ENCODE measurements at regions not wholly inside any gene's neighbourhood (a gene's known extent, or its start where the extent isn't known, plus 50 kb on each side); places are given as distances from the start of the nearest gene placed in this dataset.

DNA sequence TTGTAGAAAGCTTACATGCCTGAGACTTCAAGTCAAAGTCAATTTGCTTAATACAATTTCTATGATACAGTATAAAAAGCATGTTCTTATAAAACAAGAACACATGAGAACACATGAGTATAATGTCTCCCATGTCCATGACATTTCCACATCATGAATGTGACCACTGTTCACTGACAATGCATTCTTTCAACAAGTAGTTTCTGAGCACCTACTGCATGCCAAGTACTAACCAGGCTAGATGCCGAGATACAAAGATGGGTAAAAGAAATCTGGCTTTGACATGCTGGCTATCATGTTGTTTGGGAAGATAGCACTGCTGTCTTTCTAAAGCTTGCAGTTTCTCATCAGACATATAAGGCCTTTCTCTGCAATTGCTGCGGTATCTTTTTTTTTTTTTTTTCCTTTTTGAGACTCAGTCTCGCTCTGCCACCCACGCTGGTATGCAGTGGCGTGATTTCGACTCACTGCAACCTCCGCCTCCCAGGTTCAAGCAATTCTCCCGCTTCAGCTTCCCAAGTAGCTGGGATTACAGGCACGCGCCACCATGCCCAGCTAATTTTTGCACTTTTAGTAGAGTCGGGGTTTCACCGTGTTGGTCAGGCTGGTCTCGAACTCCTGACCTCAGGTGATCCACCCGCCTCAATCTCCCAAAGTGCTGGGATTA lies 123.6 kb upstream of the DST start:
- no peak for DNase-seq

DNA sequence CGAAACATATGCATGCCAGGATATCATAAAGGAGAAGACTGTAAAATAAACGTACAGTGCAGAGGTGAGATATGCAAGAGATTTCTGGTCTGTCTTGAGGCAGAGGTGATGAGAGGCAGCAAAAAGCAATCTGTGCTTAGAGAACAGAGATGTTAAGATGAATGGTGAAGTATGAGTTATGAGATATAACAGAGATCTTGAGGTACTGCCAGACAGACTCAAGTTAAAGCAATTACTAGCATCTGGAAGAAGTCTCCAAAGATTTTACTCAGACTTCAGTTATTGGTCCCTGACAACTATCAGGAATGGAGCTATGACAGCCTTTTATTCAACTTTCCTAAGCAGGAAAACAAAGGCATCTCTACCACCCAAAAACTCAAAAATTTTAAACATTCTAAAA lies 122.8 kb upstream of the DST start:
- no peak for DNase-seq

DNA sequence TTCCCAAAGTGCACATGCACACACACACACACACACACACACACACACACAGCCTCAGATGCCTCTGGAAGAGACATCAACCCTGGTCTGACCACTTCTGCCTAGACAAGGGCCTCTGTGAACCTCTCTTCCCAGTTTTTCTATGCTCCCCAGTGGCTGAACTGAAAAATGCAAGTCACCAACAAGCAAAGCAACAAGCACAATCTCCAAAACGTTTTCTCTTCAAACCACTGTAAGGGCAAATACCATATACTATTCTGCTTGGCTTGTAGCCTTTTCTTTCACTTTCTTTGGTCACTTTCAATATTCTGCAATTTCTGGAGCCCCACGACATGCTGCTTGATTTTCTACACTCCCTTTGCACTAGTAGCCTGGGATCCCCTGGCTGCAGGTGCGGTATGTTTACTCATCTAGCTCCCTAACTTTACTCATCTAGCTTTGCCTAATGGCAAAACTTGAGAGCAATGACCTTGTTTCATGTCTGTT lies 121.4 kb upstream of the DST start:
- peak; percentile 53 for DNase-seq

DNA sequence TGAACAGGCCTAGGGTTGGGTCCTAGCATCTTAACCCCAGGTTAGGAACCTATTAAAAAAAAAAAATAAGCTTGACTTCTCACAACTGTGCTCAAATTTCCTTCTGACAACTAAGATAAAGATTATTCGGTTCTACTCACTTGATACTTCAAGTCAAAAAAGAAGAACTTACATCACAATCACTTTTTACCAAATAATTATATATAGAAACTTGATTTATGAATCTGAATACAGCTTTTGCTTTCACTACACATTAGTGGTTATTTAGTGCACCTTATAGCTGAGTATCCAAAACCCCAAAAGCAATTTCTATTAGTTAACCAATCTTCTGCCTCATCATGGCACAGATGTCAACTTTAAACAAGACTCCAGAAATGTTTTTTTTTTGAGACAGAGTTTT lies 119.0 kb upstream of the DST start:
- DNase-seq, result no peak

DNA sequence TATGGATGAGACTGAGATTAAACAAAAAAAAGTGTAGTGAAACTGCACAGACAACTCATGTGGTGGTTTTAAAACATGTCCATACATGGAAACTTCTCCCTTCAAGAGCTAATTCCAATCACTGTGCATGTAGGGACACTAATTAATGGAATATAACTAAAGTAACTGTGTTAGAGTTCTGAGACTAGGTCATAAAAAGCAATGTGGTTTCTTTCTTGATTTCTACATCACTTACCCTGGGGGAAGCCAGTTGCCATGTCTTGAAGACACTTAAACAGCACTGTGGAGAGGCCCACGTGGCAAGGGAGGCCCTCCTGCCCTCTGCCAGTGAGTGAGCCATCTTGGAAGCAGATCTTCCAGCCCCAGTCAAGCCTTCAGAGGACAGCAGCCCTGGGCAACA lies 118.2 kb upstream of the DST start:
- no peak for DNase-seq

DNA sequence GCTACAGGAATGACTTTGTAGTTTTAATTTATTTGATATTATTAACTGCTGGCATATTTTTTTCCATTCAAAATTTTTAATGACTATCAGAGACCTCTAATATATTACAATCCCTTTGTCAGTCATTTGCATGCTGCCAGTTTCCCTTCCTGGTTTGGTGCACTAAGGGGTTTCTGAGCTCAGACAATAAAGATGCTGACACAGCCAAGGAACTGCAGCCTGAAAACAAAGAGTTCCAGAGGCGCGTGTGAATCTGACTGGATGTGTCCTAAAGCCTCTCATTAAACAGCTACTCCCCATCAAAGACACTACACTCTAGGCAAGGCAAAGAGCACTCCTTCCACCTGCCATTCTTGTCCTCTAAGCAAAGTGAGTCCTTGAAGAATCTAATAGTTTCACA lies 116.8 kb upstream of the DST start:
- DNase-seq, result no peak

DNA sequence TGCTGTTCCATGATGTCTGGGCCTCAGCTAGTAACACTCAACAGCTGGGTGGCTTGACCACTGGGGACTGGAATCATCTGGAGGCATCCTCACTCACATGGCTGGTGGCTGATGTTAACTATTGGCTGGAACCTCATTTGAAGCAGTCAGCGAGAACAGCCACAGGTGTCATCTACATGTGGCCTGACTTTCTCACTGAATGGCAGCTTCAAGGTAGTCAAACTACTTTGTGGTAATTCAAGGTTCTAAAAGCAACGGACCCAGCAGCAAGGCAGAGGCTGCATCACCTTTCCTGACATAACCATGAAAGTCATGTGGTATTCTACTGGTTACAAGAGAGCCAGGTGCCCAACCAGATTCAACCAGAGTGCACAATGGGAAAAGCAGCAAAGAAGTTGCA lies 115.9 kb upstream of the DST start:
- no peak for DNase-seq

DNA sequence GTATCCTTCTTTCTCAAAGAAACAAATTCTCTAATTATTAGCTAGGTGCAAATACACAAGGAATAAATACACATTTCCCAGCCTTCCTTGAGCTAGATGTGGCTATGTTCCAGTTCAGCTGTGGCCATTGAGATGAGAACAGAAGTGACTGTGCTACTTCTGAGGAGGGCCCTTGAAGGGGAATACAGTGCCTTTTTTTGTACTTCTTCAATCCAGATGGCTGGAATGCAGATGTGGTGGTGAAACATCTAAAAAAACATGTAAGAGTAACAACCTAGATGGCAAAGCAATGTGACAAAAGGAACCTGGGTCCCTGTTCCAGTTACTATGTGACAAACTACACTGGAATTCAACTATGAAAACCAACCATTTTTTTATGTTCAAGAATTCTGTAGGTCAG lies 115.4 kb upstream of the DST start:
- peak; percentile 62 for DNase-seq

DNA sequence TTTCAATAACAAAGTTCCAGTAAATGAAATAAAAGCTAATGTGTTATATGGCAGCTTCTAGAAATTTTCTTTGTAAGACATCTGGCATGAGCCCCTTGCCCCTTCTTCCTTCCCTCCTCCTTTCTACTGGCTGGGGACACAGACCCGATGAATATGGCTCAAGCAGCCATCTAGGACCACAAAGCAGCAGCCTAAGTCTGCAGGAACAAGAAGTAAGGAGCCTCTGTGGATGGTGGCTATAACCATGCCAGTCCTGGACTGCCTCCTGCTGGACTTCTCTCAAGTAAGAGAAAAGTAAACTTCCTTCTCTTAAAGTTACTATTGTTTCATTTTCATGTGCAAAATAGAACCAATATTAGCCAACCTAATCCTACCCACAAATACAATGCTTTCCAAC lies 114.9 kb upstream of the DST start:
- DNase-seq, result peak; percentile 36

DNA sequence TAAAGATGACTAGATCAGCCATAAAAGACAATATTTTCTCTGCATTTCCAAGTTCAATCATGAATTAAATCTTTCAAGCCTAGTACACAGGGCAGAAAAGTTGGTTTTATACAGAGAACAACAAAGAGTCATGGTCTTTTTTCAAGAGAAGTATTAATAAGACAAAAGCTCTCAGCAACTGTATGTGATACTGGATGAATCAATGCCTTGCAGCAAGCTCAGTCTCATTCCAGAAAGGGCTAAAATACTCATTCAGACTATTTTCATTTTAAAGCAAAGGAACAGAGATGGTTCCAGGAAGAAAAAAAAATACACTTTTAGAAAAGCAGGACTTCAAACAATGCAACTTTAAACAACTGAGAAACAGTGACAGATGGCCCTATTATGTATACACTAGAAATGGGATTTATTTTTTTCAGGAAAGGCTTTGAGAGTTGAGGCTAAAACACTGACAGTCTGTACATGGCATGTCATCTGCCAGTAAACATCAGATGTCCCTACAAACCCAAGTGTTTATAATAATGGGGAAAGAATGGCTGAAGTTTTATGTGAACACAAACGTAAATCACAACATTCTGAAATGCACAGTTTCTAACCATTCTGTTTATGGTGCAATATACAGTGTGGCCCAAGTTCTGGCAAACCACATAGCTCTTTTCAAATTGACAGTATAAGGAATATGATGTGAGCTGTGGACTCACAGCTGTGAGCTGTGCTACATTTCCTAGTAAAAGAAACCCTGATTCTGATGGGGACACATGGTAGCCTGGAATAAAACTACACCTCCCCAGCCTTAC lies 114.3 kb upstream of the DST start:
- peak; percentile 26 for DNase-seq

DNA sequence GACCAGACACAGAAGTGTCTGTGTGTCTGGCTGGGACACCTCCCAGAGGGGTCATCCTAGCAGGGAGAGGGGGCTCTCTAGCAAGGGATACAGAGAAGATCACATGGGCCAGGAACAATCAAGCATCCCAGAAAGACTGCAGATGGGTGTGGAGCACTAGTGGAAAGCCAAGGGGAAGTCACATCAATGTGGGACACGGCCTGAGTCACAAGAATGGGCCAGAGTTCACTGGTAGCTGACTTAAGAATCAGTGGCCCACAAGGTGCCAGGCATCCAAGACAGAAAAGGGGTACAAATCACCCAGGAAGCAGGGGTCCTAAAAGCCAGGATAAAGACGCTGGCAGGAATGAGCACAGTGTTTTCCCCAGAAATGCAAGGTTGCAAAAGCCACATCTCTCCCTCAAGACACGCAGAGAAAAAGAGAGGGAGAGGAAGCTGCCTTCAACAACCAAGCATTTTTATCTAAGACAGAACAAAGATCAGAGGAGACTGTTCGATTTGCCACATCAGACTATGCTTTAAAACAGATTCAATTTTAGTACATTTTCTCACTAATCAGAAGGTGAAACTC lies 113.6 kb upstream of the DST start:
- peak; percentile 20 for DNase-seq

DNA sequence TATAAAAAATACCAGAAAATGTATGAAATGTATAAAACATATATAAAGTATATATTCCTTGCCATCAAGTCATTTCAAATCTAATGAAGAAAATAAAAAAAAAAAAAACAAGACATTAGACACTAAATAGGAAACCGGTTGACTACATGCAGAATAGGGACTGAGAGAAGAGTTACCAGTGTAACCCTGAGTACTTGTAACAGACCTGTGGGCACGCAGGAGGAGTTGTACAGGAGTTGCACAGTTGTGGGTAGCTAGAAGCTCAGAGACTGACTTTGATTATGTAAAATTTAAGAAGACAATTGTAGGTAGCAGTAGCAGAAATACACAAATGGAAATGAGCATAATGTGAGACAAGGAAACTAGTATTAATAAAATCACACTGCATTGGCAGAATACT lies 112.4 kb upstream of the DST start:
- no peak for DNase-seq

DNA sequence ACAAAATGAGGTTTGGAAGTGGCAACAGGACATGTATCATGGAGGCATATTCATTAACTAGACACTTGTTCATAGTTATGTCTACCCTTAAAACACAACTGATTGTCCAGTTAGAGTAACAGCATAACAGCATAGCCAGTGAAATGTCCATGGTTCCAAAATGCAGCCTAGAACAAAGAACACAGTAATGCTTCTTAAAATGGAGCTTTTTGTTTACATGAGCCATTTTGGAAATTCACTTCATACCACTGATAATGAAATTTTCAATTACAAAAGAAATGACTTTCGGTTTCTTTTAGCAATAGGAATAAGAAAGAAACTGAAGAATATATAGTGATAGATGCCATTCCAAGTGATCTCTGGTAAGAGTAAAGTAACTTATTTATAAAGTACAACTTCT lies 111.1 kb upstream of the DST start:
- no peak for DNase-seq

DNA sequence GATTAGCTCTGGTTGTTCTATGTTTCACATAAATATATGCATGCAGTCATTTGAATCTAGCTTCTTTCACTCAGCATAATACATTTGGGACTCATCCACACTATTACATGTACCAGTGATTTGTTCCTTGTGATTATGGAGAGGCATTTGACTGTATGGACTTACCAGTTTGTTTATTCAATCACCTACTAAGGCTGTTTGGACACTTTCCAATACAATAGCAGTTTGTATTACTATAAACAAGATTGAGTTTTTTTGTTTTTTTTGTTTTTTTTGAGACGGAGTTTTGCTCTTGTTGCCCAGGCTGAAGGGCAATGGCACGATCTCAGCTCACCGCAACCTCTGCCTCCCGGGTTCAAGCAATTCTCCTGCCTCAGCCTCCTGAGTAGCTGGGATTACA lies 109.8 kb upstream of the DST start:
- DNase-seq, result no peak

DNA sequence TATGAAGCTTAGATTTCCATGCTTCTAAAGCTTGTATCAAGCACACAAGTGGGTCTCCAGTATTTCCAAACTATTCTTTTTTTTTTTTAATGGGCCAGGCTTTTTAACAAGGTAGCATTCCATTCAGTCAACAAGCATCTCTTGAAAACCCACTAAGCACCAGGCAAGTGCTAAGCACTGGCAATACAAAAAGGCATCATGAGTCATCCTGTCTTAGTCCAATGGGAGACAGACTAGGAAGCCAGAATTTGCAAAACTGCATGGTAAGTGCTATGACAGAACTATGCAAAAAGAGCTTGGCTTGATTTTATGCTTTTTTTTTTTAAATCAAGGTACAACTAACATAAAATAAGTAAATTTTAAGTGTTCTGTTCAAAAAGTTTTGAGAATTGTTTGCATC lies 109.3 kb upstream of the DST start:
- DNase-seq, result peak; percentile 69

DNA sequence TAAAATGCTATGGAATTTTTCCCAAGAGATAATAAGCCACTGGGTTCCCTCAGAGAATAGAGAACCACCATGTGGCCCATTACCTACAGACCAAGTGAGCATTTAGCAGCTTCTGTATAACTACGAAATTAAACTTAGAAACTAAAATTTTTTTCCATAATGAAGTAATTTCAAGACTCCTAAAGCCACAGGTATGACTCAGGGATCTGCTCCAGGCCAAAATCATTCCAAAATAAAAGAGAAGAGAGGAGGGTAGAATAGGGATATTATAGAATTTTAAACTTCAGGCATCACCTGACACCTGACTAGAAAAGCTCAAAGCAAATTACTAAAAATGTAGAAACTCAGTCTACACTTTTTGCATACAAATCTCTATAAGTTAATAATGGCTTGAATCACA lies 108.9 kb upstream of the DST start:
- no peak for DNase-seq

DNA sequence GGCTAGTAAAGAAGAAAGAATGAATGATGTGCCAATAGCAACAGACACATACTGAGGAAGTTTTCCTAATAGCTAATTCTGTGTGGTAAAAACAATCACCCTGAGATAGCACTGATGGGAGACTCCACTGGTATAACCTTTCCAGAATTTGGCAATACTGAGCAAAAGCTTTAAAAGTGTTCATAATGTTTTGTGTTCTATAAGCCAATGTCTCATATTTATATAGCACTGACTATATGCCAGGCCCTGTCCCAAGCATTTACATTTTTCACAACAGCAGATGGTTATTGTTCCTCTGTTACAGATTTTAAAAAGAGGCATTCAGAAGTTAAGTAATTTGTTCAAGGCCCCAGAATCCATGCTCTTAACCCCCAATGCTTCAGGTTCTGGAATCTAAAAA lies 108.0 kb upstream of the DST start:
- DNase-seq, result no peak

DNA sequence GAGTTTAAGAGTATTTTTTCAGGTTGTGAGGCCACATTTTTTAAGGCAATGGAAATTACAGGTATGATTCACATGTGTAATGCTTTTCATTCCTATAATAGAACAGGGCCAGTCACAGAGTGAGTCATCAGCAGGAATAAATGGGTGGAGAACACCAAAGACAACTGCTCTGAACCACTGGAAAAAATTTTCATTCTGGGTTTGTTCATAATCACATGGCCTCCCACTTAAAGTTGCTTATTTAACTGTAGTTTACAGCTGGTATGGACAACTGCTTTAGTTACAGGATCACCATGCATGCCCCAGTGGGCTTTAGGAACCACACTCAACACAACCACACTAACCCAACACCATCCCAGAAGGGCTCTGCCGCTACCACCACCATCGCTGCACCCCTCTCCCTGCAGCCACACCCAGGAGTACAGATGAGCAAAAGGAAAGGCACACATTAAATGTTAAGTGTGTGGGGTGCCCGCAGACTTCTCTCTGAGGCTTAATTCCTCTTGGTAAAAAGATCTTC lies 107.0 kb upstream of the DST start:
- DNase-seq, result peak; percentile 86

DNA sequence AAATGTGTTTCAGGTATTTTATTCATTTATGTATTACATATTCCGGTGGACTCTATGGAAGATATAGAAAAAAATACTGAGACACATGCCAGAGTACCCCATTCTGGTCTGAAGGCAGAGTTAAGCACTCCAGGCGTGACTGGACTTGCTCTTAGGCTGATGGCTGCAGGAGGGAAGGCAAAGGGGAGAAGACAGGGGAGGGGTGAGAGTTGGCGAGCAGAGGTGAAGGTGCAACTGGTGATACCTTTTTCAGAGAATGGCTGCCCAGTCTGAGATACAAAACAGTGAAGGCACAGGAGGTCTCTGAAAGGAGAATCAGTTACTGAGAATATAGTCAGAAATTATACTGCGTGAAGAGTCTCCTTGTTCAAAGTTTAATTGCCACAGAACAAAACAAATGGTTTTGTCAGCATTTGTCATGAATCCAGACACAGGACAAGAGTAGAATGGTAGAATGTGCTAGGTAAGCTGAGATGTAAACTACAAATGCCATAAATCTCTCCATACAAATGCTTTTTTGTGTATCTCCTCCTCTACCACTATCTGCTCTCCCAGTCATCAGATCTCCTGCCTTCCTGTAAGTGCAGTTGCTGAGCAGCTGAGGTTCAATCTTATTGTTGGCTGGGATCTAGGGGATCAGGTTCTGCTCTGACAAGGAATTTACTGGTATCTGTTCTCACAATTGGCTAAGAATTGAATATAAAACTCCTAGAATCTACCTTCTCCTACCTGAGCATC lies 104.2 kb upstream of the DST start:
- DNase-seq, result no peak

DNA sequence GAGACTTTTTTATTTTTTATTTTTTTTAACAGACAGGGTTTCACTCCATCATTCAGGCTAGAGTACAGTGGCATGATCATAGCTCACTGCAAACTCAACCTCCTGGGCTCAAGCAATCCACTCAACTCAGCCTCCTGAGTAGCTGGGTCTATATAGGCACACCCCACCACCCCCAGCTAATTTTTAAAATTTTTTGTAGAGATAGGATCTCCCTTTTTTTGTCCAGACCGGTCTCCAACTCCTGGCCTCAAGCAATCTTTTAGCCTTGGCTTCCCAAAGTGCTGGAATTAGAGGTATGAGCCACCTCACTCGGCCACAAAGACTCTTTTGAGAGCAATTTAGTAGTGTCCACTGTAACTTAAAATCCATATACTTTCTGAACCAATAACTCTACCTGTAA lies 103.3 kb upstream of the DST start:
- no peak for DNase-seq

DNA sequence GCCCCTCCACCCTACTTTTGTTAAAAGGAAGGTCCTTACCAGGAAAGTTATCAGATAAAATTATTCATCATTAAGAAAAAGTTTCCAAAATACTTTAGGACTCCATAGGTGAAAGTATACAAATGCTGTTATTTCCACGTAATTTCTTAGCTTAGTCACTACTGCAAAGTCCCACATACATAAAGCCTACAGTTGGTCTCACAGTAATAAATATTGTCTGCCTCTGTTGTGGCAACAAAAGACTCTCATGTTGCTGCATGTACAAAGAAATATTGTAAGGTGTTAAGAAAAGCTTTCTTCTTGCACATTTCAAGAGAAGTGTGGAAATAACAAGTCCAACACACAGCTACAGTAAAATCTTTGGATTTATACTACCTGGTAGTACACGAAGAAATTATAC lies 102.4 kb upstream of the DST start:
- no peak for DNase-seq

DNA sequence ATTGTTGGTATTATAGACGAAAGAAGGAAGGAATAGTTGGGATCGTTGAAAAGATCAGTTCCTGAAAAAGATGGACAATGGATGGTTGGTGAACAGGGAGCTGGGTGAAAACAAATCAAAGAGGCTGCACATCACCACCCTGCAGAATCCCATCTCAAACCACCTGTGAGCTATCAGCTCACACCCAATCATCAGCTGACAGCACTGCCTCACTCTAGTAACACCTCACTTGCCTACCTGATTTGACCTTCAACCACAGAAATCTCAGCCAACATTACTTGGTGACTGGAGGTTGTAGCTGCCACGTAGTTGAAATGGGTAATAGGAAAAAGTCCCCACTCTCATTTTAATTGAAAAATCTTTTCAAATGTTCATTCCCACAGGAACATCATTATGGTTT lies 101.8 kb upstream of the DST start:
- DNase-seq, result no peak

DNA sequence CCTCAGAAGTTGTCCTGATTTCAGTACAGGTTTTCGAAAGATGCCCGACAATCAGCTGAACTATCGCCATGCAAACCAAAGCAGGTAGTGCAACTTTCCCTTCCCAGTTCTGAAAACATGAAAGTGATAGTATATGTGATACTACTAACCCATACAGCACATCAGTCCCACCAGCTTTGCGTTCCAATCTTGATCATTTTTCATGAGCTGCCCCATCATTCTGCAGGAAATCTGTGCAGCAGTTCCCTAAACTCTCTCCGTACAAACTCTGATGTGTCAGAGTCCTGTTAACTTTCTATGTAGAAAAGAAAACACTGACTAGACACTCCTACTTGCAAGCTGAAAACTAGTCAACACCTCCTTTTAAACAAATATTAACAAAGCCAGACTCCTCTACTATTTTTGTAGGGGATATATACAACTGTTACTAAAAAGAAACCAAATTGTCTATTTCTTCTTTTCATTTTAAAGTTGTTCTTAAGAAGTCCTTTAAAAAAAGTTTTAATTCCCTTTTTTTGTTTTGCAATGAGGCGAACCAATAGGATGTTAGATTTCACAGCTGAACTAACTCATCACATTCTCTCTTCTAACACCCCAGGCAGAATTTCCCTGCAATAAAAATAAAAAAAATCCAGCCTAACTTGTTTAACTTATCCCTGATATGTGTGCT lies 99.6 kb upstream of the DST start:
- DNase-seq, result peak; percentile 41

Measured in fibroblast of skin of back (primary cell).